Right lobe of liver (tissue), 6 donors: ENCODE measurements at regions not wholly inside any gene's neighbourhood (a gene's known extent, or its start where the extent isn't known, plus 50 kb on each side); places are given as distances from the start of the nearest gene placed in this dataset.

Source experiments
- ATAC-seq, 4 donors: fragments of 200-7000 bp; cut with Tn5 transposase; one replicate each; pipeline ENCODE4 v1.9.1; 2020; ENCODE audit warnings: mild to moderate bottlenecking in 4 of 4, moderate library complexity in 4 of 4
- DNase-seq, 3 donors: peaks; one replicate each; pipeline ENCODE4 v3.0.0-alpha.2; 2020
- H3K27ac ChIP-seq, 3 donors: fragments of 200-600 bp; one replicate each; pipeline ENCODE4 v1.8.0; 2022
- H3K27me3 ChIP-seq, 2 donors: fragments of 200-600 bp; one replicate each; pipeline ENCODE4 v1.8.0; 2022
- H3K36me3 ChIP-seq, 4 donors: fragments of 200-600 bp; sonication (generic) in 1 of 4; one replicate each; pipeline versions ENCODE4 v1.5.1 to v1.8.0; 2017 to 2022; ENCODE audit warnings: control low read depth in 1 of 4
- H3K4me1 ChIP-seq, 4 donors: fragments of 200-600 bp; sonication (generic) in 1 of 4; one replicate each; pipeline versions ENCODE4 v1.5.1 to v1.8.0; 2017 to 2022; ENCODE audit warnings: control low read depth in 1 of 4
- H3K4me3 ChIP-seq, 3 donors: fragments of 200-600 bp; one replicate each; pipeline ENCODE4 v1.8.0; 2022
- H3K9me3 ChIP-seq, 4 donors: fragments of 200-600 bp; sonication (generic) in 1 of 4; one replicate each; pipeline versions ENCODE4 v1.5.1 to v1.8.0; 2017 to 2022; ENCODE audit warnings: control low read depth in 1 of 4
- POLR2A ChIP-seq: fragments of 450-650 bp; IDR thresholded peaks from one replicate; pipeline ENCODE4 v1.6.1; 2017; ENCODE audit warnings: antibody characterized with exemption, mild to moderate bottlenecking
- WGBS: methylation state at CpG from one replicate; pipeline ENCODE4 v1.1.6; 2018; ENCODE audit warnings: low coverage, low lambda C conversion rate; ENCODE audit not compliant: insufficient coverage; ENCODE audit errors: missing lambda C conversion rate; 5-methylcytosine and 5-hydroxymethylcytosine counted together
- intact Hi-C, 2 donors: fragments of 100-400 bp; cut with DNase I; formaldehyde crosslinking; loops; one replicate each; pipeline versions ENCODE4 v1.11.2 to v1.14.1; 2022
- TF ChIP-seq, protein P1 (sequence below), 4 donors: fragments of 200-600 bp in 3 of 4; fragments of 450-650 bp in 1 of 4; IDR thresholded peaks; one replicate each; pipeline versions ENCODE4 v1.5.1 to v1.8.0; 2016 to 2022; ENCODE audit warnings: antibody characterized with exemption in 4 of 4, mild to moderate bottlenecking in 2 of 4
- donor health status: DM: no; HTN: yes; CAD: no.
- donor health status: DM: no; HTN: no; CAD: no.
- donor health status: DM: no; HTN: no; CAD: no.
- donor health status: DM: no; HTN: yes; CAD: no.
- donor health status: DM: no; HTN: yes; CAD: no.

DNA sequence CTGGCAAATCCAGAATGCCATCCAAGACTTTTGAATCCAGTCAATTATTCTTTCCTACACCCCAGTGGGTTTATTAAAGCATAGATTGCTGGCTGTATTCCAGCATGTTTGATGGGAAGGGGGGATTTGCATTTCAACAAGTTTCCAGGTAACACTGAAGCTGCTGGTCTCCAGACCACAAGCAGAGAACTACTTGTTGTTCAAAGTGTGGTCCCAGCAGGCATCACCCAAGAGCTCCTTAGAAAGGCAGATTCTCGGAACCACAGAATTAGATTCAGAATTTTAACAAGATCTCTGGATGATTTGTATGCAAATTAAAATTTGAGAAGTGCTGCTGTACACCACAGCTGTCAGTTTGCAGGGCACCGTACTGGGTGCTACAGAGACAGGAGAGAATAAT is 216.3 kb upstream of the FAM78B start:
- Histone ChIP-seq H3K9me3 (no peaks in the 10 kb centered on the region), H3K27me3 (no peaks in the 10 kb centered on the region), H3K4me3 (no peak overlapping the region), H3K27ac (no peak overlapping the region), H3K4me1 (no peaks in the 10 kb centered on the region), H3K36me3 (no peaks in the 10 kb centered on the region)
- no peak for DNase-seq
- WGBS: 52% methylated on average over 2 of the region's 2 CpGs
- TF ChIP-seq, protein P1, sequence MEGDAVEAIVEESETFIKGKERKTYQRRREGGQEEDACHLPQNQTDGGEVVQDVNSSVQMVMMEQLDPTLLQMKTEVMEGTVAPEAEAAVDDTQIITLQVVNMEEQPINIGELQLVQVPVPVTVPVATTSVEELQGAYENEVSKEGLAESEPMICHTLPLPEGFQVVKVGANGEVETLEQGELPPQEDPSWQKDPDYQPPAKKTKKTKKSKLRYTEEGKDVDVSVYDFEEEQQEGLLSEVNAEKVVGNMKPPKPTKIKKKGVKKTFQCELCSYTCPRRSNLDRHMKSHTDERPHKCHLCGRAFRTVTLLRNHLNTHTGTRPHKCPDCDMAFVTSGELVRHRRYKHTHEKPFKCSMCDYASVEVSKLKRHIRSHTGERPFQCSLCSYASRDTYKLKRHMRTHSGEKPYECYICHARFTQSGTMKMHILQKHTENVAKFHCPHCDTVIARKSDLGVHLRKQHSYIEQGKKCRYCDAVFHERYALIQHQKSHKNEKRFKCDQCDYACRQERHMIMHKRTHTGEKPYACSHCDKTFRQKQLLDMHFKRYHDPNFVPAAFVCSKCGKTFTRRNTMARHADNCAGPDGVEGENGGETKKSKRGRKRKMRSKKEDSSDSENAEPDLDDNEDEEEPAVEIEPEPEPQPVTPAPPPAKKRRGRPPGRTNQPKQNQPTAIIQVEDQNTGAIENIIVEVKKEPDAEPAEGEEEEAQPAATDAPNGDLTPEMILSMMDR (IDR thresholded peaks at IDR 0.05): no peak
- TF ChIP-seq POLR2A: no peak
- intact Hi-C loops: no loop called here
- ATAC-seq: no peak

DNA sequence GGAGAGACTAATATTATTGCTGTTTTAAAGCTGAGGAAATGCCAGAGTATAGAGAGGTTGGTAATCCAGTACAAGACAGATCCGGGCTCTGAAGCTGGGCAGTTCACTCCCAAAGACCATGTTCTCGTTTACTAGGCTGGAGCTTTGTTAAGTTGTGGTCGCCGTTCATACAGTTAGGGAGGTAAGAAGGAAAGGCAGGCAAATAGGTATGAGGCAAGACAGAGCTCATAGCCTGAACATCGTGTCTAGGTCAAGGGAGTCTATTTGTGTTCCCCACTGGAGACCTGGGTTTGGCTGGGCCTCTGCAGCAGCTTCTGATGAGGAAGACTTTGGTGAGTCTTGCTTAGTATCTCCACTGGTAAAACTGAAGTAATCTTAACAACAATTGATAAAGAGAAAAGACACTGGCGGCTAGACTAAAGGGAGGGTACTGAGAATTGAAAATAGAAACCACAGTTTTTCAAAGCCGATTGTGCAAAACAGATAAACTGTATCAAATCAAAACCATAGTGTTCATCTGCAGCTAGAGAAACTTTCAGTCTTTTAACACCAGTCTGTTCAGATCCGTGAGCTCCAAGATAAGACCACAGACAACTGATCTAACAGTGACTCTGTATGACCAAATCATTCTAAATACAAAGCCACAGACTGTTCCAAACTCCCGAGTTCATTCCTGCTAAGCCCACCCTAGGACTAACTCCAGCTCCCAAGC is 217.0 kb upstream of the FAM78B start:
- 49% methylated on average over 9 of the region's 9 CpGs for WGBS
- TF ChIP-seq, protein P1 (IDR thresholded peaks at IDR 0.05): no peak
- no peak for TF ChIP-seq POLR2A
- intact Hi-C loops: no loop called here
- ATAC-seq: no peak
- H3K9me3 ChIP-seq: no peaks in the 10 kb centered on the region
- H3K4me3 ChIP-seq: no peak overlapping the region
- DNase-seq: no peak
- H3K4me1 ChIP-seq: no peaks in the 10 kb centered on the region
- no peak overlapping the region for H3K27ac ChIP-seq
- no peaks in the 10 kb centered on the region for H3K36me3 ChIP-seq
- no peaks in the 10 kb centered on the region for H3K27me3 ChIP-seq

DNA sequence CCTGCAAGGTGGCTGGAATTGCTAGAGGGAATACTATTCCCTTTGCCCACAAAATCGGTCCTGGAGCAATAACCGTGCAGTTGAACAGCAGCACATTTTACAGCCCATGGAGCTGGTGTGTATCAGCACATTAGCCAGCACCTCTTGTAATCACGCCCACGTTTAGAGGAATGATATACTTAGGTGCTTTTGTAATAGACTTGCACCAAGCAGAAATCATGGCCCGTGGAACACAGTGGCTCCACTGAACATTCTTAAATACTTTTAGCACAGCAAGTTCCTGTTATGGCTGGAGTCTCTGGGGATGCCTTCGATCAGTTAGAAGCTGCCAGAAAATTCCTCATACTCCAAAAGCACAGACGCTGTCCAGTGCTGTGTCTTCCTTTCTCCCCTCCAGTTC is 218.1 kb upstream of the FAM78B start:
- no peaks in the 10 kb centered on the region for H3K36me3 ChIP-seq
- H3K4me3 ChIP-seq: no peak overlapping the region
- intact Hi-C loops: no loop called here
- H3K9me3 ChIP-seq: no peaks in the 10 kb centered on the region
- no peaks in the 10 kb centered on the region for H3K27me3 ChIP-seq
- 60% methylated on average over 7 of the region's 7 CpGs for WGBS
- TF ChIP-seq POLR2A: no peak
- TF ChIP-seq, protein P1 (IDR thresholded peaks at IDR 0.05): no peak
- DNase-seq (no peak), ATAC-seq (no peak)
- H3K27ac ChIP-seq: no peak overlapping the region
- H3K4me1 ChIP-seq: no peaks in the 10 kb centered on the region

DNA sequence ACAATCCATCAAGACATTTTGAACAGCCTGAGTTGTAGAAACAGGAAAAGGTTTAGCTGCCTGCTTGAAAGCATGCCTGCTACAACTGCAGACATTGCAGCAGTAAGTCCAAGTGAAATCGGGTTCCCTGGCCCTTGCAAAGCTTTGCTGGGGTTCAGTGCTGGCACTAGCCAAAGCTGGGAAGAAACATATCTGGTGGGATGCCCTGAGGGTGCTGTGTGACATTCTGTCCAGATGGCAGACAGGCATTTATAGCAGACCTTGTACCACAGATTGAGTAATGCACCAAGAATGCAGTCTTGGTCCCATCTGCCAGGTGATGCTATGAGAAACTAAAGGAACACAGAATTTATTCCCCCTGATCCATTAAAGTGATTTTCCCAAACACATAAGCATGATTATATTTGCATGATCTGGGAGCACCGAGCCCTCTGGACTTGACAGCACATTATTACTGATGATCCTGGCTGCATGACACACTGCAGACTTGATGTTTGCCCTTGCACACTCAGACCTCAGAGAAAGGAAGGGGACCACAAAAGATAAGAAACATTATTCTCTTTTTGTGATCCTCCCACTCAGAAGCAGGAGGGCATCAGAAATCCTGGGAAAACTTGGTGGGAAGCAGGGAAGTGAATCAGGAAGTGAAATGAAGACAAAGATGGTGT is 223.7 kb upstream of the FAM78B start:
- ATAC-seq: no peak
- DNase-seq: no peak
- no peaks in the 10 kb centered on the region for H3K27me3 ChIP-seq
- no peak overlapping the region for H3K4me3 ChIP-seq
- WGBS: 44% methylated on average over 1 of the region's 2 CpGs
- H3K4me1 ChIP-seq: no peaks in the 10 kb centered on the region
- H3K36me3 ChIP-seq: no peaks in the 10 kb centered on the region
- TF ChIP-seq, protein P1 (IDR thresholded peaks at IDR 0.05): no peak
- no peak for TF ChIP-seq POLR2A
- H3K9me3 ChIP-seq: no peaks in the 10 kb centered on the region
- H3K27ac ChIP-seq: no peak overlapping the region
- intact Hi-C loops: no loop called here
